Activated CD4-positive, alpha-beta T cell treated with anti-CD3 and anti-CD28 coated beads for 36 hours (primary cell): ENCODE measurements at regions not wholly inside any gene's neighbourhood (a gene's known extent, or its start where the extent isn't known, plus 50 kb on each side); places are given as distances from the start of the nearest gene placed in this dataset.

Experiments
- ATAC-seq: fragments of 200-7000 bp; cut with Tn5 transposase; one replicate; pipeline ENCODE4 v1.10.0; 2021; ENCODE audit warnings: mild to moderate bottlenecking, moderate library complexity
- CTCF ChIA-PET: fragments of 350-600 bp; sonication (Branson Sonifier 250); formaldehyde crosslinking; loops from one replicate; lab custom pipeline; 2021; ENCODE audit warnings: antibody characterized with exemption; lab: Charles Lee
- POLR2A ChIA-PET: fragments of 350-600 bp; sonication (Branson Sonifier 250); formaldehyde crosslinking; loops from one replicate; lab custom pipeline; 2021; ENCODE audit warnings: antibody characterized with exemption, inconsistent platforms; lab: Charles Lee
- DNase-seq: peaks from one replicate; pipeline ENCODE4 v3.0.0-alpha.2; 2020
- H3K27ac Mint-ChIP-seq: one replicate; pipeline ENCODE4 v1.8.0; 2021; ENCODE audit warnings: mixed read lengths
- H3K27me3 Mint-ChIP-seq: one replicate; pipeline ENCODE4 v1.8.0; 2021; ENCODE audit warnings: mixed read lengths
- H3K36me3 Mint-ChIP-seq: one replicate; pipeline ENCODE4 v1.8.0; 2021; ENCODE audit warnings: low read depth, mixed read lengths
- H3K4me1 Mint-ChIP-seq: one replicate; pipeline ENCODE4 v1.8.0; 2021; ENCODE audit warnings: mixed read lengths
- H3K4me3 Mint-ChIP-seq: one replicate; pipeline ENCODE4 v1.8.0; 2021; ENCODE audit warnings: mild to moderate bottlenecking, moderate library complexity, mixed read lengths
- H3K9me3 Mint-ChIP-seq: one replicate; pipeline ENCODE4 v1.8.0; 2021; ENCODE audit warnings: low read depth, mixed read lengths
- intact Hi-C, 2 experiments: fragments of 100-400 bp; cut with DNase I in 1 of 2; cut with micrococcal nuclease in 1 of 2; formaldehyde crosslinking; loops; one replicate each; pipeline versions ENCODE4 v1.14.2 to v1.15.1; 2022 to 2024; cut with DNase I, micrococcal nuclease

DNA sequence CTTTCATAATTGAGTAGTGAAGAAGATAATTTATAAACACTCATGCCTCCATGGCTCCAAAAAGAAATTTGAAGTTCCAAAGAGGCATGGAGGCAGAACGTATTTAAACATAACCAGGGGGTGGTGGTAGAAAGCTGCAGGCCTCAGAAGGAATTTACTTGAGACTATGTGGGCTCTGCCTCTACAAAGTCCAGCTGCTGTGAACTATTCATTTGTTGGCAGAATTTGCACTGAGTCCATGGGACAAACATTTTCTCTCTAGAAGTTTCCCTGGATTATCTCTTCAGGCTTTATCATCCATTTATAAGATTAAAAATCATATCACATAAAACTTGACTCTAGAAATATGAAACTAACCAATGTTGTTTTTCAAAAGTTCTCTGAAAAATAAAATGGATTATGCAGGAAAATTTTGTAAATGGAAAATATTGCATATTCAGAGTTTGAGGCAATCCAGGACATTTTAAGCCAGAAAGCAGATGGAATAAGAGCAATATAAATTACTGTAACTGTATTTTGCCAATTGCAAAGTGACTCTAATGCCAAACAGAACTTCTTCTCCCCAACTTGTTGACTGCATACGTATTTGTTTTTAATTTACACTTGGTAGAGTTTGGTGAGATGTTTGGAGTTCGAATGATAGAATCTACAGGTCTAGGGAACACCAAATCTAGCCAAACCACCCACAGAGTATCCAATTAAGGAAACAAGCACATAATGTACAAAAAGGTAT lies 258.2 kb downstream of the ENC1 start:
- ATAC-seq: no peak
- peaks cover 9% of the 10 kb centered on the region for H3K27me3 Mint-ChIP-seq
- H3K27ac Mint-ChIP-seq: no peak overlapping the region
- DNase-seq: no peak
- no peaks in the 10 kb centered on the region for H3K9me3 Mint-ChIP-seq
- POLR2A ChIA-PET: no interaction called here
- no peak overlapping the region for H3K4me3 Mint-ChIP-seq
- intact Hi-C loops: no loop called here
- H3K4me1 Mint-ChIP-seq: no peaks in the 10 kb centered on the region
- CTCF ChIA-PET: no interaction called here
- no peaks in the 10 kb centered on the region for H3K36me3 Mint-ChIP-seq

- Mint-ChIP-seq H3K27me3 (peaks cover 11% of the 10 kb centered on the region), H3K27ac (no peak overlapping the region), H3K36me3 (no peaks in the 10 kb centered on the region), H3K4me1 (no peaks in the 10 kb centered on the region), H3K9me3 (no peaks in the 10 kb centered on the region), H3K4me3 (no peak overlapping the region)
- no peak for DNase-seq
- intact Hi-C loops: no loop called here
- ChIA-PET CTCF (no interaction called here), POLR2A (no interaction called here)
- no peak for ATAC-seq
Measured at GRCh38 chr5:74380193-74380592, 260.3 kb downstream of the ENC1 start.

GRCh38 chr5:74378464-74378863 lies 262.1 kb downstream of the ENC1 start:
- no peaks in the 10 kb centered on the region for H3K9me3 Mint-ChIP-seq
- peaks cover 11% of the 10 kb centered on the region for H3K27me3 Mint-ChIP-seq
- no peaks in the 10 kb centered on the region for H3K4me1 Mint-ChIP-seq
- ATAC-seq (no peak), DNase-seq (no peak)
- no peak overlapping the region for H3K4me3 Mint-ChIP-seq
- H3K36me3 Mint-ChIP-seq: no peaks in the 10 kb centered on the region
- CTCF ChIA-PET: no interaction called here
- POLR2A ChIA-PET: no interaction called here
- no peak overlapping the region for H3K27ac Mint-ChIP-seq
- intact Hi-C loops: no loop called here

DNA sequence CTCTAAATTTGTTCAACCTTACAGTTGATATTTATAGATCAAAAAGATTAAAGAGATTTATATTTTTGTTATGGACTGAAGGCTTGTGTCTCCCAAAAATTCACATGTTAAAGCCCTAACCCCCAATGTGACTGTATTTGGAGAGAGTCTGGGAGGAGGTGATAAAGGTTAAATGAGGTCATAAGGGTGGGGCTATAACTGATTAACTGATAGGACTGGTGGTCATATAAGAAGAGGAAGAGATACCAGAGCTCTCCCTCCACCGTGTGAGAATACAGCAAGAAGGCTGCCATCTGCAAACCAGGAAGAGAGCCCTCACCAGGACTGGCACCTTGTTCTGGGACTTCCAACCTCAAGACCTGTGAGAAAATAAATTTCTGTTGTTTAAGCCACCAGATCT lies 264.3 kb downstream of the ENC1 start:
- Mint-ChIP-seq H3K4me1 (no peaks in the 10 kb centered on the region), H3K27me3 (peaks cover 11% of the 10 kb centered on the region), H3K9me3 (no peaks in the 10 kb centered on the region), H3K27ac (no peak overlapping the region), H3K36me3 (no peaks in the 10 kb centered on the region), H3K4me3 (no peak overlapping the region)
- intact Hi-C loops: no loop called here
- DNase-seq (no peak), ATAC-seq (no peak)
- ChIA-PET CTCF (no interaction called here), POLR2A (no interaction called here)

DNA sequence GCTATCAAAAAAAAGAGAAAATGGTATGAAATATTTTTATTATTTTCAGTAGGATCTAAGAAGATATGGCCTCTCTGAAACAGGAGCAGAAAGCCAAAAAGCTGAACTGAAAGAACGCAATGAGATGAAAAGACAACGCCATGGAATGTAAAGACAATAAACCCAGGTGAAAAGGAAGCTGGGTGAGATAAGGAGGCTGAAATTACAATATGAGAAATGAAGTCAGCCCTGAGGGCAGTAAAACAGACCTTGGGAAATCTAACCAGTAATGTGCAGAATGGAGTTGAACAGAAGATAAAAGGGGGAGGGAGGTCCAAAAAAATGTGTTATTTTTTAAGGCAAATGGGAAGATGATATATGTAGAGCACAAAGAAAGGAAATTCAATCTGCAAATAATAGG lies 265.3 kb downstream of the ENC1 start:
- H3K9me3 Mint-ChIP-seq: no peaks in the 10 kb centered on the region
- intact Hi-C loops: no loop called here
- no peak overlapping the region for H3K4me3 Mint-ChIP-seq
- no peaks in the 10 kb centered on the region for H3K36me3 Mint-ChIP-seq
- DNase-seq: no peak
- H3K27me3 Mint-ChIP-seq: peaks cover 9% of the 10 kb centered on the region
- H3K4me1 Mint-ChIP-seq: no peaks in the 10 kb centered on the region
- no peak for ATAC-seq
- no peak overlapping the region for H3K27ac Mint-ChIP-seq
- ChIA-PET POLR2A (no interaction called here), CTCF (no interaction called here)

GRCh38 chr5:74374656-74375055 lies 265.9 kb downstream of the ENC1 start:
- H3K36me3 Mint-ChIP-seq: no peaks in the 10 kb centered on the region
- ATAC-seq: no peak
- POLR2A ChIA-PET: no interaction called here
- H3K27ac Mint-ChIP-seq: no peak overlapping the region
- no peak for DNase-seq
- H3K9me3 Mint-ChIP-seq: no peaks in the 10 kb centered on the region
- peaks cover 9% of the 10 kb centered on the region for H3K27me3 Mint-ChIP-seq
- no peaks in the 10 kb centered on the region for H3K4me1 Mint-ChIP-seq
- H3K4me3 Mint-ChIP-seq: no peak overlapping the region
- CTCF ChIA-PET: no interaction called here
- intact Hi-C loops: no loop called here

- Mint-ChIP-seq H3K27ac (no peak overlapping the region), H3K27me3 (peaks cover 7% of the 10 kb centered on the region), H3K4me3 (no peak overlapping the region), H3K36me3 (no peaks in the 10 kb centered on the region), H3K9me3 (no peaks in the 10 kb centered on the region), H3K4me1 (no peaks in the 10 kb centered on the region)
- no peak for DNase-seq
- no peak for ATAC-seq
- ChIA-PET CTCF (no interaction called here), POLR2A (no interaction called here)
- intact Hi-C loops: no loop called here
Measured at GRCh38 chr5:74373076-74373475, 267.5 kb downstream of the ENC1 start.

DNA sequence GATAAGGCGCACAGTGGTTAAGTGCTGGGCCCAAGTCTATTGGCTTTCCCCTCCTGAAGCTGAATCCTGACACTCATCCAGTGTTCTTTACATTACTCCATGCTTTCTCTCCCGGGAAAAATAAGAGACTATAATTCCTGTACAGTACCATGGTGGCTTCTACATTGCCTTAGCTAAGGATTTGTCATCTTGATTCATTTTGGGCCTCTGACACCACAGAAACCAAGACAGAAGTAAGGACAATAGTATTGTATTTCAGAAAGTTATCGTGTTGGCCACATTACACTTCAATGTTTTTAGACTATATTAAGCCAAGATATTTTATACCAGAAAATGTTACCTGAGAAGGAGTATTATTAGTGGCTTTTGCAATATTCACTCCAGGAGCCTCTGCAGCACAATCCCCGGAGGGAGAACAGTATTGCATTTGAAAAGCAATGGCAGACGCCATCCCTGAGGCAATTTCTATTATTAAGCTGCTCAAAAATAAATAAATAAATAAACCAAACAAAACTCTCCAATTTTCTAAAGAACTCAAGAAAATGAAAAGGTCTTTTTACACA lies 267.9 kb downstream of the ENC1 start:
- intact Hi-C loops: no loop called here
- ATAC-seq (no peak), DNase-seq (no peak)
- H3K36me3 Mint-ChIP-seq: no peaks in the 10 kb centered on the region
- CTCF ChIA-PET: no interaction called here
- H3K27me3 Mint-ChIP-seq: peaks cover 5% of the 10 kb centered on the region
- no peaks in the 10 kb centered on the region for H3K4me1 Mint-ChIP-seq
- POLR2A ChIA-PET: no interaction called here
- H3K4me3 Mint-ChIP-seq: no peak overlapping the region
- H3K9me3 Mint-ChIP-seq: no peaks in the 10 kb centered on the region
- no peak overlapping the region for H3K27ac Mint-ChIP-seq

GRCh38 chr5:74372051-74372450 lies 268.5 kb downstream of the ENC1 start:
- CTCF ChIA-PET: no interaction called here
- Mint-ChIP-seq H3K9me3 (no peaks in the 10 kb centered on the region), H3K4me3 (no peak overlapping the region), H3K4me1 (no peaks in the 10 kb centered on the region), H3K36me3 (no peaks in the 10 kb centered on the region), H3K27me3 (peaks cover 4% of the 10 kb centered on the region), H3K27ac (no peak overlapping the region)
- intact Hi-C loops: no loop called here
- POLR2A ChIA-PET: no interaction called here
- no peak for ATAC-seq
- DNase-seq: no peak

- Mint-ChIP-seq H3K4me1 (no peaks in the 10 kb centered on the region), H3K27me3 (peaks cover 3% of the 10 kb centered on the region), H3K9me3 (no peaks in the 10 kb centered on the region), H3K4me3 (no peak overlapping the region), H3K36me3 (no peaks in the 10 kb centered on the region), H3K27ac (no peak overlapping the region)
- intact Hi-C loops: no loop called here
- DNase-seq (no peak), ATAC-seq (no peak)
- ChIA-PET POLR2A (no interaction called here), CTCF (no interaction called here)
Measured at GRCh38 chr5:74371621-74372020, 268.9 kb downstream of the ENC1 start.

- CTCF ChIA-PET: no interaction called here
- Mint-ChIP-seq H3K9me3 (no peaks in the 10 kb centered on the region), H3K27ac (no peak overlapping the region), H3K27me3 (peaks cover 4% of the 10 kb centered on the region), H3K4me3 (no peak overlapping the region), H3K4me1 (no peaks in the 10 kb centered on the region), H3K36me3 (no peaks in the 10 kb centered on the region)
- POLR2A ChIA-PET: no interaction called here
- intact Hi-C loops: no loop called here
- ATAC-seq: no peak
- no peak for DNase-seq
Measured at GRCh38 chr5:74370168-74370567, 270.4 kb downstream of the ENC1 start.

DNA sequence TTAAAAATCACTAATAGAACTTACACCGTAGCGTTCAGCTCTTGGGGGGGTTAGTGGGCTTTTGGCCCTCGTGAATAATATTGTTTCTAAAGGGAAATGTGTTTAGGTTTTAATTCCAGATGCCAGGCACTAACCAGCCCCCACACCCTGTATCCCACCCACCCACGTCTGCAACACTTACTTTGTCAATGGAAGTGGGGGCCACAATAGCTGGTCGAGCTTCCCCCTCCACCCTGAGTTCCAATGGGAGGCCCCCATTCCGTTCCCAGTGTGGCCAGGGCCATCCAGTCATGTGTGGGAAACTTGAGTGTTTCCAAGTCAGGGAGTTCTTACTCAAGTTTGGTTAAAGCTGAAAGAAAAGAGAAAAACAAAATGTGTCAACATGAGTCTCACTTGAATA lies 271.4 kb downstream of the ENC1 start:
- ChIA-PET POLR2A (no interaction called here), CTCF (no interaction called here)
- DNase-seq (no peak), ATAC-seq (no peak)
- Mint-ChIP-seq H3K9me3 (no peaks in the 10 kb centered on the region), H3K36me3 (no peaks in the 10 kb centered on the region), H3K27me3 (peaks cover 5% of the 10 kb centered on the region), H3K27ac (no peak overlapping the region), H3K4me3 (no peak overlapping the region), H3K4me1 (no peaks in the 10 kb centered on the region)
- intact Hi-C loops: no loop called here
